HFF-Myc (cell line): ENCODE measurements at regions not wholly inside any gene's neighbourhood (a gene's known extent, or its start where the extent isn't known, plus 50 kb on each side); places are given as distances from the start of the nearest gene placed in this dataset.

Experiments
- DNase-seq: peaks from one replicate; pipeline ENCODE4 v3.0.0-alpha.2; 2011; ENCODE audit warnings: low read depth; ENCODE audit errors: extremely low read depth
- H3K4me3 ChIP-seq: replicated peaks from 2 replicates; pipeline ENCODE4 v1.5.1; 2011; ENCODE audit warnings: low read depth, mild to moderate bottlenecking, control low read depth, low read length
- CTCF ChIP-seq: IDR thresholded peaks from 2 replicates; pipeline ENCODE4 v1.5.1; 2012; ENCODE audit warnings: mild to moderate bottlenecking, low read depth, low read length, control low read depth; ENCODE audit errors: missing control alignments

- no peak overlapping the region for H3K4me3 ChIP-seq
- no peak for DNase-seq
- TF ChIP-seq CTCF = no peak
Observed at GRCh38 chr2:3138621-3139020, 239.0 kb downstream of the EIPR1 start.

- DNase-seq = no peak
- no peak for TF ChIP-seq CTCF
- H3K4me3 ChIP-seq = no peak overlapping the region
Observed at GRCh38 chr2:3137651-3138300, 239.8 kb downstream of the EIPR1 start.

- TF ChIP-seq CTCF = no peak
- no peak overlapping the region for H3K4me3 ChIP-seq
- DNase-seq = no peak
Observed at GRCh38 chr2:3135676-3136075, 241.9 kb downstream of the EIPR1 start.

- no peak for DNase-seq
- TF ChIP-seq CTCF = no peak
Observed at GRCh38 chr2:3134026-3134571, 243.5 kb downstream of the EIPR1 start.

GRCh38 chr2:3132966-3133365 lies 244.7 kb downstream of the EIPR1 start:
- no peak overlapping the region for H3K4me3 ChIP-seq
- TF ChIP-seq CTCF = no peak
- DNase-seq = no peak

More at GRCh38 chr2:3134026-3134571, 243.5 kb downstream of the EIPR1 start:
- H3K4me3 ChIP-seq = no peak overlapping the region

GRCh38 chr2:3132466-3132865 lies 245.2 kb downstream of the EIPR1 start:
- no peak overlapping the region for H3K4me3 ChIP-seq
- DNase-seq = no peak
- no peak for TF ChIP-seq CTCF
